Transverse colon (tissue), 4 donors: ENCODE measurements at regions not wholly inside any gene's neighbourhood (a gene's known extent, or its start where the extent isn't known, plus 50 kb on each side); places are given as distances from the start of the nearest gene placed in this dataset.

Experiments used
- CTCF ChIP-seq, 5 experiments: fragments of 200-600 bp in 3 of 5; fragments of 450-650 bp in 2 of 5; sonication (generic) in 3 of 5; IDR thresholded peaks; 1 replicate in 2 of 5; 2 replicates in 3 of 5; pipeline ENCODE4 v1.5.1; 2016 to 2017; ENCODE audit warnings: antibody characterized with exemption in 5 of 5, inconsistent platforms in 3 of 5, mild to moderate bottlenecking in 2 of 5, moderate library complexity in 1 of 5
- POLR2AphosphoS5 ChIP-seq, 3 donors: sonication (generic); formaldehyde crosslinking; IDR thresholded peaks; one replicate each; pipeline ENCODE4 v1.6.1; 2016; ENCODE audit warnings: antibody characterized with exemption in 3 of 3

GRCh38 chr18:22482948-22483347 lies 65.2 kb upstream of the CTAGE1 start:
- TF ChIP-seq POLR2AphosphoS5 (IDR thresholded peaks at IDR 0.05), result no peak
- TF ChIP-seq CTCF (IDR thresholded peaks at IDR 0.05), result no peak
